HFF-Myc (cell line): ENCODE measurements at regions not wholly inside any gene's neighbourhood (a gene's known extent, or its start where the extent isn't known, plus 50 kb on each side); places are given as distances from the start of the nearest gene placed in this dataset.

Experiments used
- DNase-seq: peaks from one replicate; pipeline ENCODE4 v3.0.0-alpha.2; 2011; ENCODE audit warnings: low read depth; ENCODE audit errors: extremely low read depth
- H3K4me3 ChIP-seq: replicated peaks from 2 replicates; pipeline ENCODE4 v1.5.1; 2011; ENCODE audit warnings: low read depth, mild to moderate bottlenecking, control low read depth, low read length
- CTCF ChIP-seq: IDR thresholded peaks from 2 replicates; pipeline ENCODE4 v1.5.1; 2012; ENCODE audit warnings: mild to moderate bottlenecking, low read depth, low read length, control low read depth; ENCODE audit errors: missing control alignments

GRCh38 chr3:116767726-116768125 is 58.1 kb downstream of the TUSC7 start:
- TF ChIP-seq CTCF, result no peak
- no peak overlapping the region for H3K4me3 ChIP-seq
- no peak for DNase-seq

GRCh38 chr3:116770815-116771450 is 61.4 kb downstream of the TUSC7 start:
- H3K4me3 ChIP-seq, result no peak overlapping the region
- peak; percentile 71 for DNase-seq
- peak; percentile 96 for TF ChIP-seq CTCF

- H3K4me3 ChIP-seq, result no peak overlapping the region
- no peak for TF ChIP-seq CTCF
- no peak for DNase-seq
Measured at GRCh38 chr3:116776880-116777785, 67.6 kb downstream of the TUSC7 start.

- TF ChIP-seq CTCF, result no peak
- DNase-seq, result no peak
- no peak overlapping the region for H3K4me3 ChIP-seq
Measured at GRCh38 chr3:116785226-116785625, 75.6 kb downstream of the TUSC7 start.

- H3K4me3 ChIP-seq, result no peak overlapping the region
- DNase-seq, result no peak
- TF ChIP-seq CTCF, result no peak
Measured at GRCh38 chr3:116802651-116803050, 93.1 kb downstream of the TUSC7 start.

GRCh38 chr3:116806351-116806750 is 96.8 kb downstream of the TUSC7 start:
- H3K4me3 ChIP-seq, result no peak overlapping the region
- DNase-seq, result no peak
- TF ChIP-seq CTCF, result no peak
